Stomach (tissue), 8 donors: ENCODE measurements at regions not wholly inside any gene's neighbourhood (a gene's known extent, or its start where the extent isn't known, plus 50 kb on each side); places are given as distances from the start of the nearest gene placed in this dataset.
"Not testable (repeated sequence)": the region's sequence is repeated elsewhere in the genome, so short reads cannot be mapped to it uniquely, and the experiment has no call there.

Experiments
- DNase-seq, 2 donors: peaks; one replicate each; pipeline versions ENCODE4 v3.0.0 to v3.0.0-alpha.2; 2013 to 2019
- H3K27ac ChIP-seq, 5 donors: fragments of 200-600 bp in 4 of 5; sonication (generic) in 4 of 5; one replicate each; pipeline ENCODE4 v1.5.1; 2013 to 2019; ENCODE audit warnings: mild to moderate bottlenecking in 1 of 5, moderate library complexity in 1 of 5
- H3K27me3 ChIP-seq, 3 donors: fragments of 200-600 bp; sonication (generic); one replicate each; pipeline ENCODE4 v1.5.1; 2017 to 2019; ENCODE audit warnings: mixed run types in 1 of 3
- H3K36me3 ChIP-seq, 4 donors: fragments of 200-600 bp; sonication (generic); 1 replicate in 3 of 4; 2 replicates in 1 of 4; pipeline ENCODE4 v1.5.1; 2016 to 2019
- H3K4me1 ChIP-seq, 4 donors: fragments of 200-600 bp; sonication (generic); one replicate each; pipeline ENCODE4 v1.5.1; 2016 to 2019
- H3K4me3 ChIP-seq, 4 donors: fragments of 200-600 bp; sonication (generic) in 3 of 4; one replicate each; pipeline ENCODE4 v1.5.1; 2016 to 2019; ENCODE audit warnings: mild to moderate bottlenecking in 1 of 4
- H3K9me3 ChIP-seq, 4 donors: fragments of 200-600 bp; sonication (generic); one replicate each; pipeline ENCODE4 v1.5.1; 2016 to 2019
- EP300 ChIP-seq: sonication (generic); formaldehyde crosslinking; IDR thresholded peaks from one replicate; pipeline ENCODE4 v1.6.1; 2017; ENCODE audit warnings: antibody characterized with exemption
- POLR2A ChIP-seq, 4 donors: fragments of 450-650 bp; IDR thresholded peaks; one replicate each; pipeline ENCODE4 v1.6.1; 2016; ENCODE audit warnings: antibody characterized with exemption in 4 of 4, control low read depth in 2 of 4, mild to moderate bottlenecking in 1 of 4, moderate library complexity in 1 of 4
- POLR2AphosphoS5 ChIP-seq, 3 donors: sonication (generic); formaldehyde crosslinking; IDR thresholded peaks; one replicate each; pipeline ENCODE4 v1.6.1; 2016; ENCODE audit warnings: antibody characterized with exemption in 3 of 3
- WGBS, 5 donors: extraction: QIAGEN DNeasy Blood & Tissue Kit in 3 of 5; methylation state at CpG; one replicate each; pipeline versions ENCODE4 v1.1.5 to v1.1.7; 2013 to 2018; 5-methylcytosine and 5-hydroxymethylcytosine counted together
- intact Hi-C: fragments of 100-400 bp; cut with DNase I; formaldehyde crosslinking; loops from one replicate; pipeline ENCODE4 v1.15.1; 2023; ENCODE audit warnings: low total_unique reads
- TF ChIP-seq, protein P1 (sequence below), 7 experiments: fragments of 450-650 bp in 4 of 7; fragments of 200-600 bp in 3 of 7; sonication (generic) in 3 of 7; IDR thresholded peaks; one replicate each; pipeline ENCODE4 v1.5.1; 2016 to 2019; ENCODE audit warnings: antibody characterized with exemption in 7 of 7, control low read depth in 2 of 7, mild to moderate bottlenecking in 1 of 7
- donor health status: healthy with polysubstance abuse.
- donor health status: Bipolar disorder and iron deficiency.
- donor health status: healthy.

DNA sequence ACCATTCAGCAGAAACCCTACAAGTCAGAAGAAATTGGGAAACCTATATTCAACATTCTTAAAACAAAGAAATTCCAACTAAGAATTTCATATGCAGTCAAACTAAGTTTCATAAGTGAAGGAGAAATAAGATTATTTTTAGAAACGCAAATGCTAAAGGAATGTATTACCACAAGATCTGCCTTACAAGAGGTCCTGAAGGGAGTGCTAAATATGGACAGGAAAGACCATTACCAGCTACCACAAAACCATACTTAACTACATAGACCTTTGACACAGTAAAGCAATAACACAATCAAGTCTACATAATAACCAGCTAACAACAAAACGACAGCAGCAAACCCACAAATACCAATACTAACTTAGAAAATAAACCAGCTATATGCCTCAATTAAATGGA is 169.3 kb upstream of the FGF16 start:
- Histone ChIP-seq H3K9me3 (peaks cover 0 to 14% (median 4%) of the 10 kb centered on the region in 4 donors), H3K4me1 (no peaks in the 10 kb centered on the region), H3K27me3 (no peaks in the 10 kb centered on the region), H3K4me3 (no peak overlapping the region), H3K36me3 (no peaks in the 10 kb centered on the region), H3K27ac (no peak overlapping the region)
- intact Hi-C loops, result no loop called here
- no peak for TF ChIP-seq EP300
- no peak for TF ChIP-seq POLR2AphosphoS5 (IDR thresholded peaks at IDR 0.05)
- no peak for TF ChIP-seq POLR2A (IDR thresholded peaks at IDR 0.05)
- TF ChIP-seq, protein P1, sequence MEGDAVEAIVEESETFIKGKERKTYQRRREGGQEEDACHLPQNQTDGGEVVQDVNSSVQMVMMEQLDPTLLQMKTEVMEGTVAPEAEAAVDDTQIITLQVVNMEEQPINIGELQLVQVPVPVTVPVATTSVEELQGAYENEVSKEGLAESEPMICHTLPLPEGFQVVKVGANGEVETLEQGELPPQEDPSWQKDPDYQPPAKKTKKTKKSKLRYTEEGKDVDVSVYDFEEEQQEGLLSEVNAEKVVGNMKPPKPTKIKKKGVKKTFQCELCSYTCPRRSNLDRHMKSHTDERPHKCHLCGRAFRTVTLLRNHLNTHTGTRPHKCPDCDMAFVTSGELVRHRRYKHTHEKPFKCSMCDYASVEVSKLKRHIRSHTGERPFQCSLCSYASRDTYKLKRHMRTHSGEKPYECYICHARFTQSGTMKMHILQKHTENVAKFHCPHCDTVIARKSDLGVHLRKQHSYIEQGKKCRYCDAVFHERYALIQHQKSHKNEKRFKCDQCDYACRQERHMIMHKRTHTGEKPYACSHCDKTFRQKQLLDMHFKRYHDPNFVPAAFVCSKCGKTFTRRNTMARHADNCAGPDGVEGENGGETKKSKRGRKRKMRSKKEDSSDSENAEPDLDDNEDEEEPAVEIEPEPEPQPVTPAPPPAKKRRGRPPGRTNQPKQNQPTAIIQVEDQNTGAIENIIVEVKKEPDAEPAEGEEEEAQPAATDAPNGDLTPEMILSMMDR (IDR thresholded peaks at IDR 0.05), result no peak
- WGBS, 5 donors, result 57 to 87% (median 73%) methylated on average over 2 of the region's 2 CpGs
- no peak for DNase-seq

DNA sequence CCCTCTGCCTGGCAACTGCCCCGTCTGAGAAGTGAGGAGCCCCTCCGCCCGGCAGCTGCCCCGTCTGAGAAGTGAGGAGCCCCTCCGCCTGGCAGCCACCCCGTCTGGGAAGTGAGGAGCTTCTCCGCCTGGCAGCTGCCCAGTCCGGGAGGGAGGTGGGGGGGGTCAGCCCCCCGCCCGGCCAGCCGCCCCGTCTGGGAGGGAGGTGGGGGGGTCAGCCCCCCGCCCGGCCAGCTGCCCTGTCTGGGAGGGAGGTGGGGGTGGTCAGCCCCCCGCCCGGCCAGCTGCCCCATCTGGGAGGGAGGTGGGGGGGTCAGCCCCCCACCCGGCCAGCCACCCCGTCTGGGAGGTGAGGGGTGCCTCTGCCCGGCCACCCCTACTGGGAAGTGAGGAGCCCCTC is 167.8 kb upstream of the FGF16 start:
- H3K27me3 ChIP-seq, H3K27ac ChIP-seq, H3K4me1 ChIP-seq, DNase-seq, H3K4me3 ChIP-seq, intact Hi-C loops, H3K36me3 ChIP-seq: not testable (repeated sequence)
- WGBS, 5 donors, result 93 to 97% methylated on average over 6 to 8 of the region's 19 CpGs; no CpG with 5 or more reads in 3 of the 5 donors
- H3K9me3 ChIP-seq, result peaks cover 0 to 14% (median 4%) of the 10 kb centered on the region in 4 donors

DNA sequence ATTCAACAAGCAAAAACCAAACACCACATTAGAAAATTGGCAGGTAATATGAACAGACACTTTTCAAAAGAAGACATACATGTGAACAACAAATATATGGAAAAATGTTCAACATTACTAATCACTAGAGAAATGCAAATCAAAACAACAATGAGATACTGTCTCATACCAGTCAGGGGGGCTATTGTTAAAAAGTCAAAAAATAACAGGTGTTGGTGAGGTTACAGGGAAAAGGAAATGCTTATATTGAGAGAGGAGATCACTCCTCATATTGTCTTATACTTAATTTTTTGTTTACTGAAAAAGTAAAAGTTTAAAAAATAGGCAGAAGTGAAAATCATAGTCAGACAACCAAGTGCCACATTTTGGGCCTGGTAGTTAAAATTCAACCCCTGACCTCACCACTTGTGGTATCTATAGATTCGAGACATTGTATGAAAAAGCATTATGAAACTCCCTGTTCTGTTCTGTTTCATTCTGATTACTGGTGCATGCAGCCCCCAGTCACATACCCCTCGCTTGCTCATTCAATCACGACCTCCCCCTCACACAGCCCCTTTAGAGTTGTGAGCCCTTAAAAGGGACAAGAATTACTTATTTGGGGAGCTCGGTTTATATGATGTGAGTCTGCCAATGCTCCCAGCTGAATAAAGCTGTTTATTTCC is 153.7 kb upstream of the FGF16 start:
- Histone ChIP-seq H3K9me3 (no peaks in the 10 kb centered on the region), H3K36me3 (no peaks in the 10 kb centered on the region), H3K4me3 (no peak overlapping the region), H3K27ac (no peak overlapping the region), H3K27me3 (no peaks in the 10 kb centered on the region), H3K4me1 (no peaks in the 10 kb centered on the region)
- 45 to 76% (median 69%) methylated on average over 4 of the region's 4 CpGs for WGBS, 5 donors
- intact Hi-C loops, result no loop called here
- no peak for DNase-seq
- TF ChIP-seq POLR2AphosphoS5 (IDR thresholded peaks at IDR 0.05) (no peak), EP300 (no peak), POLR2A (IDR thresholded peaks at IDR 0.05) (no peak)
- TF ChIP-seq, protein P1 (IDR thresholded peaks at IDR 0.05), result no peak

DNA sequence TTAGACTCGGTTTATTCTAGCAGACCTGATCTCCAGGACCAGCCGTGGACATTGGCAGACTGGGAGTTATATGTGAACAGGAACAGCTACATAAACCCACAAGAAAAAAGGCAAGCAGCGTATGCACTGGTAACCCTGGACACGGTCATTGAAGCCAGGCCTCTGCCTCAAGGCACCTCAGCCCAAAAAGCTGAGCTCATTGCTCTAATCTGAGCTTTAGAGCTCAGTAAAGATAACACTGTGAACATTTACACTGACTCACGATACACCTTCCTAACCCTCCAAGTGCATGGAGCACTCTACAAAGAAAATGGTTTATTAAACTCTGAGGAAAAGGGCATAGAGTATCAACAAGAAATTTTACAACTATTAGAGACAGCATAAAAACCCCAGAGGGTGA is 148.9 kb upstream of the FGF16 start:
- no peak overlapping the region for H3K27ac ChIP-seq
- H3K27me3 ChIP-seq, result no peaks in the 10 kb centered on the region
- intact Hi-C loops, result no loop called here
- DNase-seq, result no peak
- no peak overlapping the region for H3K4me3 ChIP-seq
- TF ChIP-seq, protein P1 (IDR thresholded peaks at IDR 0.05), result no peak
- TF ChIP-seq POLR2AphosphoS5 (IDR thresholded peaks at IDR 0.05) (no peak), EP300 (no peak), POLR2A (IDR thresholded peaks at IDR 0.05) (no peak)
- 51 to 64% (median 55%) methylated on average over 5 of the region's 5 CpGs for WGBS, 5 donors
- peaks cover 0 to 3% (median under 1%) of the 10 kb centered on the region in 4 donors for H3K9me3 ChIP-seq
- H3K4me1 ChIP-seq, result no peaks in the 10 kb centered on the region
- H3K36me3 ChIP-seq, result no peaks in the 10 kb centered on the region

DNA sequence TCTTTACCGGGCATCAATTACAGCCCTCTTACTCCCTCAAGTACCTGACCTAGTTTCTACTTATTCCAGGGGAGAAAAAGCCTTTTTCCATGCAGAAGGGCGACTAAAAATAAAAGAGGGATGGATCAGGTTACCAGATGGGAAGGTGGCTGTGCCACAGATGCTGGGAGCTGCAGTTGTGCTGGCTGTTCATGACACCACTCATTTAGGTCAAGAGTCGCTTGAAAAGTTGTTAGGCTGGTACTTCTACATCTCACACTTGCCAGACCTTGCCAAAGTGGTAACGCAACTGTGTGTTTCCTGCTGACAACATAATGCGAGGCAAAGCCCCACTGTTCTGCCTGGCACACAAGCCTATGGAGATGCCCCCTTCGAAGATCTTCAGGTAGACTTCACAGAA is 148.4 kb upstream of the FGF16 start:
- WGBS, 5 donors, result 55 to 70% (median 64%) methylated on average over 6 of the region's 6 CpGs
- Histone ChIP-seq H3K4me3 (no peak overlapping the region), H3K9me3 (peaks cover 0 to 7% (median 3%) of the 10 kb centered on the region in 4 donors), H3K36me3 (no peaks in the 10 kb centered on the region), H3K4me1 (no peaks in the 10 kb centered on the region), H3K27me3 (no peaks in the 10 kb centered on the region), H3K27ac (no peak overlapping the region)
- TF ChIP-seq EP300 (no peak), POLR2AphosphoS5 (IDR thresholded peaks at IDR 0.05) (no peak), POLR2A (IDR thresholded peaks at IDR 0.05) (no peak)
- TF ChIP-seq, protein P1 (IDR thresholded peaks at IDR 0.05), result no peak
- intact Hi-C loops, result no loop called here
- no peak for DNase-seq
